ENCODE measurements at regions not wholly inside any gene's neighbourhood (a gene's known extent, or its start where the extent isn't known, plus 50 kb on each side); places are given as distances from the start of the nearest gene placed in this dataset.

- no peak for DNase-seq
Measured at GRCh38 chr14:61847861-61848260, 85.6 kb downstream of the SNAPC1 start.

DNA sequence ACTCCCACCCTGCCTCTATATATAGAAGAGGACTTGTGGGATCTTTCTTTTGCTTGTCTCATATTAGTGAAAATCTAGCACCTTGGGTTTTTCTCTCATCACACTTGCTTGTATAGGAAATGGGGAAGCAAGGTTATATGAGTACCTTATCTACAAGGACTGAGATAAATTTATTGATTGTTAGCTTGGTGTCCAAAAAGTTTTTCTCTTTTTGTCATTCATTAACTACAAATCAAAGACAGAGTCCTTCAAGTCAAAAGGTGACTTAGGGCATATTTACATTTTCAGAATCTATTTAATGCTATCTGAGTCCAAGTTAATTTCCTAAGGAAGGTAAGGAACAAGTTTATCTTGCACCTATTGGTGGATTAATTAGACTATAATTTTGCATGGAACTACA is 92.7 kb downstream of the SNAPC1 start:
- no peak for DNase-seq

DNA sequence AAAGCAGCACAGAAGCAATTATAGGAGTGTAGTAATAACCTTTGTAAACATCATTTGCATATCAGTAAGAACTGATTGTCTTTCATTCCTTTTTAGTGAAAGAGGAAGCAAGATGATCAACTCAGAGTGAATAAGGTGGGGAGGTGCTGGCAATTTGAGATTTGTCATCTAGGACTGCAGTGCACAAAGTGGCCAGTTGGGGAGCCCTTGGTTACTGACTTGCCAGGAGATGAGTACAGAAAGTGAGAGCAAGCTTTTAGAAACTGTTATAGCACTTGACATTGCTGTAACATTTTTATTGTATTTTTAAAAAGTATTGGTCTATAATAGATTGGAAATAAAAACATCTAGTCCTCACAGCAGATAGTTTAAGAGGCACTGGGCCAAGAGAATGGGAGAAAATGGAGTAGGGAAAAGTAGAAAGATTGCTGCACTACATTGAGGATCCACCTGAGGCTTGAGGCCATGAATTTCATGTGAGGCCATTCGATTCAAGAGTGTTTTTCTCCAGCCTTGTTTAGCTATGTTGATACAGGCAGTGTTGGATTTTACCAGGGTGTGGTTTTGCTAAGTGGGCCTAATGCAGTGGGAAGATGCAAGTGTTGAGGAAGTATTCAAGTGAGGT is 98.2 kb downstream of the SNAPC1 start:
- DNase-seq, result peak; percentile 20

DNA sequence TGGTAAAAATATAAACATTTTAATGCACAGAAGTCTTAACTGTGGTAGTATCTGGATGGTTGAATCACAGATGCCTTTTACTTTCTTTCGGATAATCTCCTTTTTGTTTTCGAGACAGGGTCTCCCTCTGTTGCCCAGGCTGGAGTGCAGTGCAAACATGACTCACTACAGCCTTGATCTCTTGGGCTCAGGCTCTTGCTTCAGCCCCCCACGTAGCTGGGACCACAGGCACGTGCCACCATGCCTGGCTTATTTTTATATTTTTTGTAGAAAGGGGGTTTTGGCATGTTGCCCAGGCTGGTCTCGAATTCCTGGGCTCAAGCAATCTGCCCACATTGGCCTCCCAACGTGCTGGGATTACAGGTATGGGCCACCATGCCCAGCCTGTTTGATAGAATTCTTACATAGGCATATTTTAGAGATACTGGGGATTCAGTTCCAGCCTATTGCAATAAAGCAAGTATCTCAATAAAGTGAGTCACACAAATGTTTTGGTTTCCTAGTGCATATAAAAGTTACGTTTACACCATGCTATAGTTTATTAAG is 99.2 kb downstream of the SNAPC1 start:
- DNase-seq, result no peak

DNA sequence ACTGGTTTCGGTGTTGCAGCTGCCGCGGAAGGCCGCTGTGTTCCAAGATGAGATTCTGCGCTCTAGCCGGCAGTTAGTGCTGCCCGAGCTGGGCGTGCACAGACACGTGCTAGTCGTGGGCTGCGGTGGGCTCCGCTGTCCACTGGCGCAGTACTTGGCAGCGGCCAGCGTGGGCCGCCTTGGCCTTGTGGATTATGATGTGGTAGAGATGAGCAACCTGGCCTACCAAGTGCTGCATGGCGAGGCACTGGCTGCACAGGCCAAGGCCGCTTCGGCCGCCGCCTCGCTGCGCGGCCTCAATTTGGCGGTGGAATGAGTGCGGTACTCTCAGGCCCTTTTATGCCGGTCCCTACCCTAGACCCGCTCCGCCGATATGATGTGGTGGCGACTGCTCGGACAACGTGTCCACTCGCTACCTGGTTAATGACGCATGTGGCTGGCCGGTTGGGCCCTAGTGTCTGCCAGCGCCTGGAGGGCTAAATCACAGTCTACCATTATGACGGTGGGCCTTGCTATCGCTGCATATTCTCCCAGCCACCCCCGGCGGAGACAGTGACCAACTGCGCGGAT is 102.2 kb downstream of the SNAPC1 start:
- DNase-seq, result no peak

DNA sequence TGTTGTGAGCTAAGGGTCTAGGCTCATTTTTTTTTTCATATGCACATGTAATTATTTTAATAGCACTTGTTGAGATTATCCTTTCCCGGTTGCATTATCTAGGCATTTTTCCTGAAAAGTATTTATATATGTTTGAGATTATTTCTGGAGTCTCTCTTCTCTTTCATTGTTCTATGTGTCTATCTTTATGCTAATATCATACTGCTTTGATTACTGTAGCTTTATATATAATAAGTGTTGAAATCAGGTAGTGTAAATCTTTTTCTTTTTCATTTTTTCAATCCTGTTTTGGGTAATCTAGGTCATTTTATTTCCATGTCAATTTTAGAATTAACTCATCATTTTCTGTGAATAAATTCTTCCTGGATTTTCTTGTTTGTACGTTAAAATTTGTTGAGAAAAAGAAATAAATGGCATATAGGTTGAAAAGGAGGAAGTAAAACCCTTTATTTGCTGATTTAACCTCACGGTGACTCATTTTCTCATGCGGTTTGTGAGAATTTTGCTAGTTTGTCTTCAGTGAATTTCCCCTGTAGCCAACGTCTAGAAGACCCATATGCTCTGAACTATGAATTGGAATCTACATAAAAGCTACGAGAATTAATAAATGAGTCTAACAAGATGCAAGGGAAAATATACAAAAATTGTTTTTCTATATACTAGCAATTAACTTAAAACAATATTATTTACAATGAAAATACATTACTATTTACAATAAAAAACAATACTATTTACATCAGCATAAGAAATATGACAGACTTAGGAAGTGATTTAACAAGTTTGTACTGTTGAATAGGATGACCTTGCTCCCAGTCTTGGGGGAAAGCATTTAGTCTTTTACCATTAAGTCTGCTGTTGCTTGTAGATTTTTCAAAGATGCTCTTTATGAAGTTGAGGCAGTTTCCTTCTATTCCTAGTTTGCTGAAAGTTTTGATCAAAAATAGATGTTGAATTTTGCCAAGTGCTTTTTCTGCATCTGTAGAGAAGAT is 105.0 kb downstream of the SNAPC1 start:
- peak; percentile 63 for DNase-seq

- no peak for DNase-seq
Measured at GRCh38 chr14:61868846-61869245, 106.6 kb downstream of the SNAPC1 start.

DNA sequence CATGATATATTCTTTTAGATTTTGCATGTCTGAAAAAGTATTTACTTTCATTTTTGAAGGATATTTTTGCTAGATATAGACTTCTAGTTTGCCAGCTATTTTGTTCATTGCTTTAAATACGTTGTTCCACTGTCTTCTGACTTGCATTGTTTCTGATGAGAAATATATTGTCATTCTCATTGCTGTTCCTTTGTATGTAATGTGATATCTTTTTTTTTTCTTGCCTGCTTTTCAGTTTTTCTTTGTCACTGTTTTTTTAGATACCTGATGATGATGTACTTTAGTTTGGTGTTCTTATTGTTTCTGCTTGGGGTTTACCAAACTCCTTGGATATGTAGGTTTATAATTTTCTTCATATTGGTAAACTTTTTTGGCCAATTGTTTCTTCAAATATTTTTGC is 107.9 kb downstream of the SNAPC1 start:
- DNase-seq, result no peak

- DNase-seq, result no peak
Measured at GRCh38 chr14:61872452-61872851, 110.2 kb downstream of the SNAPC1 start.

GRCh38 chr14:61875483-61875882 is 113.3 kb downstream of the SNAPC1 start:
- DNase-seq, result no peak

GRCh38 chr14:61876362-61877034 is 114.3 kb downstream of the SNAPC1 start:
- no peak for DNase-seq

GRCh38 chr14:61877035-61877390 is 114.8 kb downstream of the SNAPC1 start:
- no peak for DNase-seq

GRCh38 chr14:61877768-61878167 is 115.5 kb downstream of the SNAPC1 start:
- no peak for DNase-seq

DNA sequence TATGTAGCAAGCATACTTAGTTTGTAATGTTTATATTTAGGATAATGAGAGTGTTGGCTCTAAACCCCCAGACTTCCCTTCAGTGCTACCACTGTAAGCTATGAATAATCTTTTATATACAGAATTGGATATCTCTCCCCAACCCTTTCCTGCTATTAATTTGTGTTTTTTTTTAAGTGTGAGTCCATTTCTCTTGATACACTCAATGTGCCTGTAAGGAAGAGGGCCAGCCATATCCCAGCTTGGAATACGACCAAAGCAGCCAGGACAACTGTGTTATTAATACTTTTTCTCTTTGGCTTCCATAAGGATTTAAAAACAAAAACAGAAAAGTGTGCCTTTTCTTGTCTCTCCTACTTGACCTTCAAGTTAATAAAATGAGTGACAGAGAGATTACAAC is 116.7 kb downstream of the SNAPC1 start:
- DNase-seq, result no peak

- no peak for DNase-seq
Measured at GRCh38 chr14:61881046-61881445, 118.8 kb downstream of the SNAPC1 start.

GRCh38 chr14:61884711-61885110 is 122.5 kb downstream of the SNAPC1 start:
- no peak for DNase-seq

DNA sequence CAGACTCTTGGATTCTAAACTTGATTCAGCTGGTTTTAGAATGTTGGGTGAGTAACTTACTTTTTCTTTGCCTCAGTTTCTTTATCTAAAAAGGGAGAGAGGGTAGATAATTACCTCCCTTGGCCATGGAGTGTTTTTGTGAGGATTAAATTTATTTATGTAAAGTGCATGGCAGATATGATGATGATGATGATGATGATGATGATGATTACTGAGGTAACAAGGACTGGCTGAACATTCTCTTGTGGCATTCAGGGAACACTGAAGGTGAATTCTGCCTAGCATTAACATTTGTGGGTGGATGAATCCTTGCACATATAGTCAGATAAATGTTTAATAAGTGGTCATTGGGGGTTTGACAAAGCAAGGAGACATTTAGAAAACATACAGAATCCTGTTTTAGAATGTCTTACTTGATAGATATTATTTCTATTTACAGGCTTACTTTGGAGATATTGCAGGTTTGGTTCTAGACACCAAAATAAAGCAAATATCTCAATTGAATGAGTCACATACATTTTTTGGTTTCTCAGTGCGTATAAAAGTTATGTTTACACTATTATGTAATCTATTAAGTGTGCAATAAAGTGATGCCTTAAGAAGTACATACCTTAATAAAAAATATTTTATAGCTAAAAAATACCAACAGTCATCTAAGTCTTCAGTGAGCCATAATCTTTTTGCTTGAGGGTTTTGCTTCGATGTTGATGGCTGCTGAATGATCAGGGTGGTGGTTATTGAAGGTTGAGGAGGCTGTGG is 123.2 kb downstream of the SNAPC1 start:
- DNase-seq, result no peak

DNA sequence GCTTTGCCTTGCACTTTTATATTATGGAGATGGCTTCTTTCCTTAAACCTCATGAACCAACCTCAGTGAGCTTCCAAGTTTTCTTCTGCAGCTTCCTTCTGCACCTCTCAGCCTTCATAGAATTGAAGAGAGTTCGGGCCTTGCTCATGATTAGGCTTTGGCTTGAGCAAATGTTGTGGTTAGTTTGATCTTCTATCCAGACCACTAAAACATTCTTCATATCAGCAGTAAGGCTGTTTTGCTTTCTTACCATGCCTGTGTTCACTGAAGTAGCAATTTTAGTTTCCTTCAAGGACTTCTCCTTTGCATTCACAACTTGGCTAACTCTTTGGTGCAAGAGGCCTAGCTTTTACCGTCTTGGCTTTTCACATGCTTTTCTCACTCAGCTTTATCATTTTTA is 125.4 kb downstream of the SNAPC1 start:
- no peak for DNase-seq

DNA sequence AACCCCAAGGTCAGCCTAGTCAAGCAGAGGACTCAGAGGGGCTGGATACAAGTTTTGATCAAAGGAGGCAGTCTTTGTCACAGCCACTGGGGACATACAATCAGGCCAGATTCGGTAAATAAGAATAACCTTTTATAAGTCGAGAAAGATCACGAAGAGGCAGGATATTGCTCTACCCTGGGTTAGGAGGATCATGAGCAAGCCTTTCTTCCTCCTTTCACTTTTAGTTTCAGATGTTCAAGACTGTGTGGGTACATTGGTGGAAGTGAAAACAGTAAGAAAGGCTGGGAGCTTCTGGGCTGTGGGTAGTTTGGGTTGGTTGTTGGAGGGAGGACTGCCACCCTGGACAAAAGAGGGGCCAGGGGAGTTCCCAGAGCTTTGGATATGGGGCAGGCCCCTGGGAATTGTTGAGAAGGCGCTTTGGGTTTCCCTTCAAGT is 127.7 kb downstream of the SNAPC1 start:
- DNase-seq, result no peak

- no peak for DNase-seq
Measured at GRCh38 chr14:61891170-61891569, 128.9 kb downstream of the SNAPC1 start.

DNA sequence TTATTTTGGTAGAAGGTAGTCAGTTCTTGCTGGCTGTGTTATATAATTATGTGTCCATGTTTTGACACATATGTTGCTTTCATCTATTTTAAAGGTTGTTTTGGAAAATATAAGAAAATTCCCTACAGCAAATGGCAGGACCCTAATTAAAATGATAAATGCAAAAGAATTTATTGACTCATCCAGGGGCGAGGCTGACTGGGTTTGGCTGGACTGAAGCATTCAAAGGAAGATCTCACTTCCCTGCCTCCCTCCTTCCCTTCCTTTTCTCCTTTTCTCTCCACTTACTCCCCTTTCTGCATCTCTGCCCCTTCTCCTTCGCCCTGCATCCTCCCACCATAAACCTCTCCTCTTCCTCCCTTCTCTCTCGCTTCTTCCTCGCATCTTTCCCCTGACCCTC is 129.6 kb downstream of the SNAPC1 start:
- DNase-seq, result no peak

- no peak for DNase-seq
Measured at GRCh38 chr14:61893371-61893940, 131.2 kb downstream of the SNAPC1 start.
